Aorta (tissue), 5 donors: ENCODE measurements at regions not wholly inside any gene's neighbourhood (a gene's known extent, or its start where the extent isn't known, plus 50 kb on each side); places are given as distances from the start of the nearest gene placed in this dataset.

Experiments
- ATAC-seq: fragments of 200-7000 bp; cut with Tn5 transposase; one replicate; pipeline ENCODE4 v1.9.1; 2022; ENCODE audit warnings: moderate library complexity; ENCODE audit not compliant: low FRiP score
- DNase-seq, 2 donors: peaks; one replicate each; pipeline ENCODE4 v3.0.0-alpha.2; 2020
- H3K27ac ChIP-seq, 2 donors: one replicate each; pipeline ENCODE4 v1.5.1; 2013; ENCODE audit warnings: low read length in 2 of 2, mild to moderate bottlenecking in 2 of 2, moderate library complexity in 2 of 2, control low read depth in 1 of 2, inconsistent platforms in 1 of 2, low read depth in 1 of 2
- H3K27me3 ChIP-seq, 2 donors: one replicate each; pipeline ENCODE4 v1.6.1; 2013; ENCODE audit warnings: control low read depth in 1 of 2, low read length in 1 of 2, mild to moderate bottlenecking in 1 of 2, moderate library complexity in 1 of 2; ENCODE audit not compliant: insufficient read depth in 2 of 2, control insufficient read depth in 1 of 2
- H3K36me3 ChIP-seq, 2 donors: one replicate each; pipeline ENCODE4 v1.6.1; 2013; ENCODE audit warnings: control low read depth in 1 of 2, low read length in 1 of 2, mild to moderate bottlenecking in 1 of 2; ENCODE audit not compliant: insufficient read depth in 2 of 2, control insufficient read depth in 1 of 2
- H3K4me1 ChIP-seq, 2 donors: one replicate each; pipeline ENCODE4 v1.6.1; 2013; ENCODE audit warnings: low read length in 2 of 2, control low read depth in 1 of 2, mild to moderate bottlenecking in 1 of 2, moderate library complexity in 1 of 2; ENCODE audit not compliant: insufficient read depth in 2 of 2, control insufficient read depth in 1 of 2
- H3K4me3 ChIP-seq, 2 donors: one replicate each; pipeline ENCODE4 v1.5.1; 2013; ENCODE audit warnings: low read length in 2 of 2, control low read depth in 1 of 2, mild to moderate bottlenecking in 1 of 2
- H3K9me3 ChIP-seq: one replicate; pipeline ENCODE4 v1.6.1; 2013; ENCODE audit warnings: mild to moderate bottlenecking, low read length; ENCODE audit not compliant: control insufficient read depth
- WGBS, 2 donors: extraction: QIAGEN DNeasy Blood & Tissue Kit; methylation state at CpG; one replicate each; pipeline ENCODE4 v1.1.7; 2013; 5-methylcytosine and 5-hydroxymethylcytosine counted together
- intact Hi-C, 2 donors: fragments of 100-400 bp; cut with DNase I; formaldehyde crosslinking; loops; one replicate each; pipeline versions ENCODE4 v1.14.2 to v1.15.0; 2022
- donor health status: healthy with polysubstance abuse.
- donor health status: Bipolar disorder and iron deficiency.
- donor health status: DM: no; HTN: no; CAD: no.
- donor health status: DM: no; HTN: no; CAD: no.
- donor health status: DM: yes; HTN: yes; CAD: no.

DNA sequence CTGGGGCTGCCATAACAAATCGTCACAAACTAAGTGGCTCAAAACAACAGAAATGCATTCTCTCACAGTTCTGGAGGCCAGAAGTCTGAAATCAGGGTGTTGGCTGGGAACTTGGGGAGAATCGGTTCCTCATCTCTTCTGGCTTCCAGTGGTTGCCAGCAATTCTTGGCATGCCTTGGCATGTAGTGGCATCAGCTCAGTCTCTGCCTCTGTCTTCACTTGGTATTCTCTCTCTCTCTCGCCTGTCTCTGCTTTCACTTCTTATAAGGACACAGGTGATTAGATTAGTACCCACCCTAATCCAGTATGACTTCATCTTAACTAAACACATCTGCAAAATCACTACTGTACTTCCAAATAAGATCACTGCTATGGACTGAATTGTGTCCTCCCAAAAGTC lies 695.4 kb upstream of the ID2 start:
- intact Hi-C loops = no loop called here
- H3K4me3 ChIP-seq = no peak overlapping the region
- 88 to 93% methylated on average over 3 of the region's 3 CpGs for WGBS, 2 donors

DNA sequence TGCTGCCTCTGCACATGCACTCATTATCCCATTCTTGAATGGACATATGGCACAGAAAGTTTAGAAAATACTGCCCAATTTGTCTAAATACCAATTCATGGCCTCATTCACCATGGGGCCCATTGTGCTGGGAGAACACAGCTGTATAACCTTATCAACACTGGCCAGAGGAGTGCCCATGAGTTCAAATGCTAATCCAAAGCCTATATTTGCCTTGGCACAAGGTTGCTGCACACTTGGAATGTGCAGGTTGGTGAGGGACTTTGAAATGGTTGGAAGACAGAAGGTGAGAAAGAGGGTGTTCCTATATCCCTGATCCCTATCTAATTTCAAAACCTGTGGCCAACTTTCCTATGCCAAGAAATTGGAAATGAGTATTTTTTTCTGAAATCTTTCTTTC lies 693.9 kb upstream of the ID2 start:
- Histone ChIP-seq H3K36me3 (no peaks in the 10 kb centered on the region), H3K27me3 (no peaks in the 10 kb centered on the region), H3K4me1 (no peaks in the 10 kb centered on the region), H3K4me3 (no peak overlapping the region), H3K9me3 (peaks cover 1% of the 10 kb centered on the region), H3K27ac (no peak overlapping the region)
- DNase-seq (no peak), ATAC-seq (no peak)
- intact Hi-C loops = no loop called here

More for the DNA sequence above, 695.4 kb upstream of the ID2 start:
- no peak for DNase-seq
- H3K4me1 ChIP-seq = no peaks in the 10 kb centered on the region
- no peak for ATAC-seq
- H3K36me3 ChIP-seq = no peaks in the 10 kb centered on the region
- H3K27ac ChIP-seq = no peak overlapping the region
- H3K27me3 ChIP-seq = no peaks in the 10 kb centered on the region
- peaks cover 1% of the 10 kb centered on the region for H3K9me3 ChIP-seq

DNA sequence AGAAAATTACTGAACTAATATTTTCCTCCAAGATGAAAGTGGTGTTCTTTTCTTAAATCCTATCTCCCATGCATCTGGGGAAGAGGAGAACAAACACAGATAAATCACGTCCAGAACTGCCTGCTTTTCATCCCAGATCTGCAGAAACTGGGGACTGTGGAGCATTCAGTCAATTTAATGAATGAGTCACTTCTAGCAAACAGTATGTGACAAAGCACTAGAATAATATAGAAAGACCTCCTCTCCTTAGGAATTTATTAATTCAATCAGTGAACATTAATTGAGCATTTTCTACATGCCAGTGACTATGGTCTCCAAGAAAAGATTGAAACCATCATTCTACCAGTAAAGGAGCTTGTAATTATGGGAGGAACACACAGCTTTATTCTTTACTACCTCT lies 693.4 kb upstream of the ID2 start:
- peaks cover 1% of the 10 kb centered on the region for H3K9me3 ChIP-seq

DNA sequence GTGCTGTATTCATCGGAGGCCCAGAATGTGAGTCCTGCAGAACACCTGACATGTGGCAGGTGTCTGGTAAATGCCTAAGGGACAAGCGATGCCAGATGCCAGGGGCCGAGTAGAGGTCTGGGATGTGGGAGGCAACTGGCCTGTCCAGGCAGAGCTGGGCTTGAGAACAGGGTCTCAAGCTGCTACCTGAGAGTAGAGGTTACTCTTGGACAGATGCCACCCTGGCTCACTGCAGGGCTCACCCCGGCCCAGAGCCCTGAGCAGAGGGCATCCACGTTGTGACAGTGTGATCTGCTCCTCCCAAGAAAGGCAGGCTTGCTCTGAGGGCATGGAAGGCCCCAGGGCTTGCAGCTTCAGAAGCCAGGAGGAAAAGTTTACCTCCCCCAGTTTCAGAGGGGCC lies 692.0 kb upstream of the ID2 start:
- Histone ChIP-seq H3K27me3 (no peaks in the 10 kb centered on the region), H3K9me3 (peaks cover 1% of the 10 kb centered on the region), H3K4me3 (no peak overlapping the region), H3K36me3 (no peaks in the 10 kb centered on the region), H3K4me1 (no peaks in the 10 kb centered on the region), H3K27ac (no peak overlapping the region)
- peak; percentile 15 for ATAC-seq
- WGBS, 2 donors = 97% methylated on average over 5 of the region's 5 CpGs
- no peak for DNase-seq
- intact Hi-C loops = no loop called here

More for the DNA sequence above, 693.4 kb upstream of the ID2 start:
- H3K4me1 ChIP-seq = no peaks in the 10 kb centered on the region
- H3K27me3 ChIP-seq = no peaks in the 10 kb centered on the region
- intact Hi-C loops = no loop called here
- 54 to 59% methylated on average over 1 of the region's 1 CpG for WGBS, 2 donors
- H3K36me3 ChIP-seq = no peaks in the 10 kb centered on the region
- DNase-seq (no peak), ATAC-seq (no peak)
- no peak overlapping the region for H3K27ac ChIP-seq
- no peak overlapping the region for H3K4me3 ChIP-seq

DNA sequence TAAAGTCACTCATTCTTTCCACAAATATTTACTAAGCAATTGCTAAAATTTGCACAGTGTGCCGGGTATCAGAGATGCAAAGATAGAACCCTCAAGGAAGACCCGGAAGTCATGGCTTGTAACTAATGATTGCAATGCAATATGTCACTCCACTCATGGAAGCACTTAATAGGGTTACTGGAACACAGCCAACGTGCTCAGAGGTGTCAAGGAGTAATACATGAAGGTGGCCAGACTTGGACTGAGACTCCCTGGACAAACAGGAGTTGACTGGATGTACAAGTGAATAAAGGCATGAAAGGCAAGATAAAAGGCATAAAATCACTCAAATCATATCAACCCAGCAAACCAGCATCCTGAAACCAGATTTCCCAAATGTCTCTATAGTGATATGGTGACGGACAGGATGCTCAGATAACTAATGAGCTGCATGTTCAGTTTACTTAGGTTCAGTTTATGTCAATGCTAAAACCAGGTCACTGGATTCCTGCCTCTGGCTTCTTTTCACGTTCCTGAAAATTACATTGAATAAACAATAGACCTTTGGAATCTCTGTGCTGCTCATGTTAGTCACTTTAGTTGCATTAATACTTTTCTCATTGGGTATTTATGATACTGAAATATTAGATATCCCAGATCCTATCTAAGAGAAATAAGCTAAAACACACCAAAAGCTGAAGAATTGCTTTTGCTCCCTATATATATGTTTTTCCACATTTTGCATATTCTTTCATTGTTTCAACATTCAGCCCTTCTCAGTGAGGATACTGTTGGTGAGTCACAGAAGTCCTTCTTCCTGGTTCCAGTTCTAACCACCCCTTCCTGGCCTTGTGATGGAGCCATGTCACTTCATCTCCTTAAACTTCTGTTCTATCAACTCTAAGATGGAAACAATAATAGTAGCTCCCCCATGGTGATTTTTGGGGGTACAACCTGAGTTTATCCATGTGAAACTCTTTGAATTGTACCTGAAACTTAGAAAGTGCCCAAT lies 688.9 kb upstream of the ID2 start:
- Histone ChIP-seq H3K4me1 (no peaks in the 10 kb centered on the region), H3K9me3 (no peaks in the 10 kb centered on the region), H3K27ac (no peak overlapping the region), H3K36me3 (no peaks in the 10 kb centered on the region), H3K4me3 (no peak overlapping the region), H3K27me3 (no peaks in the 10 kb centered on the region)
- no peak for DNase-seq
- ATAC-seq = no peak
- intact Hi-C loops = no loop called here
- WGBS, 2 donors = 57 to 64% methylated on average over 5 of the region's 5 CpGs

DNA sequence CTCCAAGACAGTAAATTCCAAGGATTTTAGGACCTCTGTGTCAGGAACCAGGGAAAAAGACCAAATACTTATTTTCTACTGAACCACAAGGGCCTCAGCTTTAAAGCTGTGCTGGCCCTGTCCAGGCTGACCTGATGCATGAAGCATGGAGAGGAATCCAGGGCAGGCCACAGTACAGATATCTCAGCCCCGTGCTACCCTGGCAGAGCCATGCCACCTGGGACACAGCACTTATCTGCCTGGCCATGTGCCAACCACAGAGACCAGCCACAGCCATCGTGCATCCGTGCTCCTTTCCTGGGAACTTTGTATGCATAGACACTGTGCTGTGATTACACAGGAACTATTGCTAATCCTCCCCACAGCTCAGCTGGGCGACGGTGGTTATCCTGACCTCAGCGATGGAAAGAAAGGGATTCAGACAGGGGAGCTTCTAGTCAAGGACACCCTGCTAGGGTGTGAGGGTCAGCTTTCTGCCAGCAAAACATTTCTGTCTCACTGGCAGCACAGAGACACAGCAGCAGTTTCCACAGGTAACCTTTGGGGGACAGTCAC lies 687.4 kb upstream of the ID2 start:
- intact Hi-C loops = no loop called here
- Histone ChIP-seq H3K4me3 (no peak overlapping the region), H3K36me3 (no peaks in the 10 kb centered on the region), H3K27ac (no peak overlapping the region), H3K4me1 (no peaks in the 10 kb centered on the region), H3K9me3 (no peaks in the 10 kb centered on the region), H3K27me3 (no peaks in the 10 kb centered on the region)
- WGBS, 2 donors = 46 to 48% methylated on average over 6 of the region's 6 CpGs
- no peak for DNase-seq
- ATAC-seq = no peak

DNA sequence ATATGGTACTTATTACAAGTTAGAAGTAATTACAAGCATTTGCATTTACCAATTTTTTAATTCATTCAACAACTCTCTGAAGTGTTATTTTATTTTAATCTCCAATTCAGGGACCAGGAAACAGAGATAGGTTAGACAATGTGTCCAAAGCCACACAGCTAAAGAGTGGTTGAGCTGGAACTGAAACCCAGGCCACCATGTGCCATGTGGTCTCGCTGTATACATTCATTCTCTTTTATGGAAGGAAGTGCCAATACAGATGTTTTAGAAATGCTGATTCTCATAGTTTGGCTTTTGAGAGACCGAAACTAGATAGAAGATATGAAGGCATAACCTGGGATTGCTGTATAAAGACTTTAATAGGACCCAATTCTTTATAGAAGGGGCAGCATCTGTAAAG lies 684.6 kb upstream of the ID2 start:
- ATAC-seq (no peak), DNase-seq (no peak)
- Histone ChIP-seq H3K4me1 (no peaks in the 10 kb centered on the region), H3K4me3 (no peak overlapping the region), H3K36me3 (no peaks in the 10 kb centered on the region), H3K9me3 (no peaks in the 10 kb centered on the region), H3K27me3 (no peaks in the 10 kb centered on the region), H3K27ac (no peak overlapping the region)
- intact Hi-C loops = no loop called here
- WGBS, 2 donors = 96 to 99% methylated on average over 2 of the region's 2 CpGs

DNA sequence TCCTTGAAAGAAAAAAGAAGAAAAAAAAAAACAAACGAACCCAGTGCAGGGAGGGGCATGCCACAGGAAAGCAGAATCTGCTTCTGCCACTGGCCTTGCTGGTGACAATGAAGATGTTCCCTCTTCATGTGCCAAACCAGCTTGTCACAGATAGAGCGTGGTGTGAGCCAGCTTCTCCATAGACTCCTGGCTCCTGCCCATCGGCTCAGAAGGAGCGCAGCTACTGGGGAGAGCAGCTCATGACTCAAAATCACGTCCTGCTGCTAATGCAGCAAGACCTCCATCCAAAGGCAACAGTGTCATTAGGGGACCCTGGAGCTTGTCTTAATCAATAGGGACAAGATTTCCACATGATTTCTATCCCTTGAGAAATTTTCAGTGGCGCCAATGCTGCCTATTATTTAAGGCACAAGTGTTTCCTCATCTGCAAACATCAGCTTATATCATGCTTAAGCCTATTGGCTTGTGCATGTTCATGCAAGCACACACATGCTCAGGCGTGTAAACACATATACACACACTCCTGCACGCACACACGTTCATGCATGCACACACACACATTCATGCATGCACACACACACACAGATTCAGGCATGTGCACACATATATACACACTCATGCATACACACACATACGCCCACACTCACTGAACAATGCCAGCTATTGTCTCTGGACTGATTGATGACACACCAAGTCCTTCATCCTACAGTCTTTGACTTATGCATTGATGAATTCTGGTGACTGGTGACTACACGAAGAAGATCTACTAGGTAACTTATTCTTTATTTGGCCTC lies 682.0 kb upstream of the ID2 start:
- ATAC-seq (no peak), DNase-seq (no peak)
- Histone ChIP-seq H3K27me3 (no peaks in the 10 kb centered on the region), H3K4me3 (no peak overlapping the region), H3K4me1 (no peaks in the 10 kb centered on the region), H3K36me3 (no peaks in the 10 kb centered on the region), H3K27ac (no peak overlapping the region), H3K9me3 (no peaks in the 10 kb centered on the region)
- WGBS, 2 donors = 82 to 87% methylated on average over 11 of the region's 11 CpGs
- intact Hi-C loops = loop anchor here in 1 of 2 donors (10.0 kb wide), 2 partner anchors 165 to 215 kb away; no protein-coding TSS in a partner anchor
